ENCODE measurements at regions not wholly inside any gene's neighbourhood (a gene's known extent, or its start where the extent isn't known, plus 50 kb on each side); places are given as distances from the start of the nearest gene placed in this dataset.

DNA sequence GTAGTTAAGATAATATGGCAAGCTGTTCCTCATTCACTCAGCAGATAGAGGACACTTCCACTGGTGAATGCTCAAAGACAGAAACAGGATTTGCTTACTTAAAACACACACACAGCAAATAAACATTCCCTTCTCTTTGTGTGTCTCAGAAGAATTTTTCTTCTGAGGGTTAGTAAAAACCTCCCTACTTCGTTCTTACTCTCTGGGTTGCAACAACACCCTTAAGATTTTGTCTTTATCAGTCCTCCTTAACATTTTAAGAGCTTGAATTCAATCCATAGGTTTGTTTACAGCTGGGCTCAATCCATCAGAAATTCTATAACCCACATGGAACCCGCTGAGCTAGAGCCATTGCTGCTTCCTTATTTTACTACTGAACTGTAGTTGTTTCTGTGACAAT, 237.4 kb upstream of the PIK3R1 start:
- no peak for DNase-seq

DNA sequence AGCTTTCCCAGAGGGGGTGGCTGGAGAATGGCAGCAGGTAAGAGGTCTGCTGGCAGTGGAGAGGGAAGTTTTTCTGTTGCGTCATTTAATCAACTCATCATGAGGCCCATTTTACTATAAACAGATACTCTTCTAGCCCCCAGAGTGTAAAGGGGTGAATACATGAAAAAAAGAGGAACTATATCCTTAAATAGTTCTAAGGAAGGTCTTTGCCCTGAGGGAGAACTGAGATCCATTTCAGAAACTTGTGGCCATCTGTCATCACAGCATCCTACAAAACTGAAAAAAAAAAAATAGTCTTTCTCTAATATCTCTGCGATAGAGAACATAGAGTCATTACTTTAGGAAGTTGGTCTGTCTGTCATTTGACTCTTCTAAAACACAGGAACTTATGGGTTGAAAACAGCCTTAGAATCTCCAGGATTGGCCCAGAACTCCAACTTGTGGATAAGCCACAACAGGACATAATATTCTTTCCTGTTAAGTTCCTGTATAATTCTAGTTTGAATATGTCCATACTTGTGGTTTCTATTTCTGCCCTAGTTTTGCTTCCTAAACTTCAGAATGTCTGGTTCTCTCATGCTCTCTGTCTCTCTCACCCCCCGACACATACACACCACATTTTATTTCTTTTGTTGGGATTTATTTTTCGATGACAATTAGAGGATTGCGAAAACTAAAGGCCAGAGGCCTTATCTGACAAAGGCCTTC, 238.5 kb upstream of the PIK3R1 start:
- DNase-seq, result peak; percentile 25

DNA sequence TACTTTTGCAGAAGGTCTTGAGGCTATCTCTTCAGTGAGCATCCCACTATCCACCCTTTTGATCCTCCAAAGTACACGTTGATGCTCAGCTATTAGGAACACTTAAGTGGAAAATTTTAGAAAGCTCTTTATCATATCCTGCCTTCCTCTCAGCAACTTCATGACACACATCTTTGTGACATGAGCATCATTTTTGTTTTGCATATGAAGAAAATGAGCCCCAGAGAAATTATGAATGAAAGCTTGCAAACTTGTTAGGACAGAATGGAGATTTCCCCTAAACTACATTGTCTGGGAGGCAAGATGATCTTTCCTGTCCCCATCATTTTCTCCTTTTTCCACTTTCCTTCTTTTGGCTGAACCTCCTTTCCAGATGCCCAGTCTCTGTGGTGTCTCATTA, 239.4 kb upstream of the PIK3R1 start:
- DNase-seq, result no peak

DNA sequence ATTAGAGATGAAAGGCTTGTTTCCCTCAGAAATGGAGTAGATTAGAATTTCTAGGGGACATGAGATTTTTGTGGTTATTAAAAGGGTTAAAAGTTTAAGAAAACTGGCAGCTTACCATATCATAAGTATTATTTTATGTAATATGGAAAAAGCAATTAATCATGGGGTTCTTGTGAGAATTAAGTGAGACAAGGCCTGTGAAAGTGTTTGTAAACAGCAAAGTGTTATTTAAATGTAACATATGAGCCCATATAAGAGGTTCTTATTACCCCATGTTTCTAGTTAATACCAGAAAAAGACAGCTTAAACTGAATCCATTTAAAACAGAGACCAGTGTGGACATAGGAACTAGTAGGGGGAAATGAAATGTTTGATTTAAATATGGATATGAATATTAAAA, 241.1 kb upstream of the PIK3R1 start:
- DNase-seq, result no peak

DNA sequence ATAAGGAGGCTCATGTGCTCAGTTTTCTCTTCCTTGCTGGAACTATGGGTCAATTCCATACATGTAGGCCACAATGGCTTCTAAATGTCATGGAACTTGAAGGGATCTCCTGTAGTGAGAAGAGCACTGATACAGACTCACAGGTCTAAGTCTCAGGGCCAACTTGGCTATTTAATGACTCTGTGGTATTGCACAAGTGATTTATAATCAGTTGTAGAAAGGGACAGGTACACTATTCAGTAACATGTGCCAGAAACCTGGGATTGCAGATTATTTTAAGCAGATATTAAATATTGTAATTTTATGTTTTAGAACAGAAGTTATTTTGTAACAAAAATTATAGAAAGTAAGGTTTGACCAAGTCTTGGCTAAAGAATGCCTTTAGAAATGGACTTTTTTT, 241.5 kb upstream of the PIK3R1 start:
- no peak for DNase-seq

DNA sequence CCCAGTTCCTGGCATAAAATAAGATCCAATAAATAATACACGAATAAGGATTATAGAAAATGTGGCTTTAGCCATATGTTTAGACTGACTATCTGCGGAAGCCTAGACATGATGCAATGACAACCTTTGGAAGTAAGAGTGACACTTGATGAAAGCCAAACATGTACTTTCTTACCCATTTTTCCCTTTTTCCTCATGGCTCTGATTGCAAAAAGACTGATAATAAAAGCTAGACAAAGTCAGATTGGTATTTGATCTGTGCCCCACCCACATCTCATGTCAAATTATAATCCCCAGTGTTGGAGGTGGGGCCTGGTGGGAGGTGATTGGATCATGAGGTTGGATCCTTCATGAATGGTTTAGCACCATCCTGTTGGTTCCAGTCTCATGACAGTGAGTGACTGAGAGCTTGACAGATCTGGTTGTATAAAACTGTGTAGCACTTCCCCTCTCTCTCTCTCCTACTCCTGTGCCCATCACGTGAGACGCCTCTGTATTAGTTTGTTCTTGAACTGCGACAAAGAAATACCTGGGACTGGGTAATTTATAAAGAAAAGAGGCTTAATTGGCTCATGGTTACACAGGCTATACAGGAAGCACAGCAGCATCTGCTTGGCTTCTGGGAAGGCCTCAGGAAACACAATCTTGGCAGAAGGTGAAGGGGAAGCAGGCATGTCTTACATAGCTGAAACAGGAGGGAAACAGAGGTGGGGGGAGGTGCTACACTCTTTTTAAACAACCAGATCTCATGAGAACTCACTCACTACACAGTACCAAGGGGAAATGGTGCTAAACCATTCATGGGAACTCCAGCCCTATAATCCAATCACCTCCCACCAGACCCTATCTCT, 243.4 kb upstream of the PIK3R1 start:
- DNase-seq, result no peak

DNA sequence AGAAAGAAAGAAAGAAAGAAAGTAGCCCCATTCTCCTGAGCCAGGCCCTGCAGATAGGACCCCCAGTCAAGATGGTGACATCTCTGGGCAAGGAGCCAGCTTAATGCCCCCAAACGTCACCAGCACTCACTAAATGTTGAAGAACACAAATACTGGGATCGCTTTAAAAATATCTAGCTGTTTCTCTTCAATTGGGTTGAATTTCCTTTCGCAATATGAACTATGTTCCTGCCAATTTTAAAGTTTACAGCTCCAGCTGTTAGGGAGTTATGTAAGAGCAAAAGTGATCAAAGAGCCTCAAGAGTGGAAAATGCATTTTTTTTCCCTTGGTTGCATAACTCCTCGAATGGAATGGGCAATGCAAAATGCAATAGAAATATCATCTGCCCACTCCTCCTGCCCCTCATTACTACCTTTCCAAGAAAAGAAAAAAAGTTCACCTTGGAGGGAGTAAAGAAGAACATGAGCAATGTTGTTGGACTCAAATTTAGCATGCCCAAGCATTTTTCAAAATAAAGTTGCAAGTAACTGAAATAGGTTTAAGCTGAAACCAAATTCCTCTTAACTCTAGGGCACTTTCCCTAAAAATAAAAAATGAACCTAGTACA, 244.2 kb upstream of the PIK3R1 start:
- peak; percentile 76 for DNase-seq

DNA sequence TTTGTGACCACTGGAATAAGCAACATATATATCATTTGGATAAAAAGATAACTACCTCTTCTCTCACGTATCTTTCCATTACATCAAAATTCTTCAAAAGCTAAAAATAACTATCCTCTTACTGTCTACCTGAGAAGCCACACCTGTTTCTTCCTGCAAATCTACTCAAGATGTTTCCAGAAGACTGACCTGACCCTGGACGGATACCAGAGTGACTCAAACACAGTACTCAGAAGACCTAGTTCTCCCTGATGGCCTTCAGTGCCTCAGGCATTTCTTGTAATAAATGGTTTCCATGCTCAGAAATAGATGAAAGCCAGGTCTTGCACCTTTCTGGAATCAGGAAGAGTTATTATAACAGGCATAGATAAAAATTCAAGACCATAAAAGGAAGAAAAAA, 245.9 kb upstream of the PIK3R1 start:
- no peak for DNase-seq

DNA sequence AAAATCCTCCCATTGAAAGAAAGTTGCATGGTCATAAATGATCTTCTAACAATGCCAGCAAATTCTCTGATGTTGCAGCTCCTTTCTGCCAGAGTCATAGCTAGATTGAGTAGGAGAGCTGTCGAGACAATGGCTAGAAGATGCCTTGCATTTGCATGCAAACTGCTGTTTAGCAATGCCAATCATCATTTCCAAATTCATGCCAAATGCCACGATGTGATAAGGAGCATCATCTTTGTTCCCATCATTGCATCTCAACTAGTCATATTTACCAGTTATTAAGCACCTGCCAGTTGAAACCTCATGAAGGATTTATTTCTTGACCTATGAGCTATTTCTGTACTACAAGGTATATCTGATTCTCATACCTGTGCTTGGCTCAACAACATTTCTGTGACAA, 246.4 kb upstream of the PIK3R1 start:
- no peak for DNase-seq

DNA sequence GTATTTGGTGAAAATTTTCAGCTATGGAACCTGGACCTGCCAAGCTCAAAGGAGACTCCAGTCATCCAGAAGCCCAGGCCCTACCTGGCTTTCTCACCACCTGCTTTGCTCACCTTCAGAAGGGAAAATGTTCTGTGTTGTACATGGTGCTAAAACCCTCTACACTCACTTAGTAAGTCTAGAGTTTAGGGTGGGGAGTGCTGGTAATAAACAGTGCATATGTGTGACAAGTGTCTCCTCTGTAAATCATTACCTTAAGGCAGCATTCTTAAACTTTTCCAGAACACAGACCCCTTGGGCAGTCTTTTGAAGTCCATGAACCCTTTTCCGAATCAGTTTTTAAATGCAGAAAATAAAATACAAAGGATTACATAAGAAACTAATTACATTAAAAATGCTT, 248.8 kb upstream of the PIK3R1 start:
- no peak for DNase-seq

DNA sequence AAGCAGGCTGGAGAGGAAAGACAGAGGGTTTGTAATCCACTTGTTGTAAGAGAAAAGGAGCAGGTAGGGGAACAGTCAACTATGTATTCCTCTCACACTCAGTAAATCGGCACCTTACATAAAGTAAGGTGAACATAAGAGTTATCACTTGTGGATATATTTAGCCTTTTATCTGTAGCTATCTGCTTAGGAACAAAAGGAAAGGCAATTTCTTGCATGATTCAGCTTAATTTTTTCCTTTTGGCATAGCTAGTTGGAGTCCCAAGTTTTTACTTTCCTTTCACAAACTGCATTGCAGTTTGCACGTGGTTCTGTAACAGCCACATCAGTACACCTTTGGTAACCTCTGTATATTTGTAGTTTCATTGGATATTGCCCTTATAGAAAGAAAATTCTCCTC, 250.9 kb upstream of the PIK3R1 start:
- DNase-seq, result no peak

DNA sequence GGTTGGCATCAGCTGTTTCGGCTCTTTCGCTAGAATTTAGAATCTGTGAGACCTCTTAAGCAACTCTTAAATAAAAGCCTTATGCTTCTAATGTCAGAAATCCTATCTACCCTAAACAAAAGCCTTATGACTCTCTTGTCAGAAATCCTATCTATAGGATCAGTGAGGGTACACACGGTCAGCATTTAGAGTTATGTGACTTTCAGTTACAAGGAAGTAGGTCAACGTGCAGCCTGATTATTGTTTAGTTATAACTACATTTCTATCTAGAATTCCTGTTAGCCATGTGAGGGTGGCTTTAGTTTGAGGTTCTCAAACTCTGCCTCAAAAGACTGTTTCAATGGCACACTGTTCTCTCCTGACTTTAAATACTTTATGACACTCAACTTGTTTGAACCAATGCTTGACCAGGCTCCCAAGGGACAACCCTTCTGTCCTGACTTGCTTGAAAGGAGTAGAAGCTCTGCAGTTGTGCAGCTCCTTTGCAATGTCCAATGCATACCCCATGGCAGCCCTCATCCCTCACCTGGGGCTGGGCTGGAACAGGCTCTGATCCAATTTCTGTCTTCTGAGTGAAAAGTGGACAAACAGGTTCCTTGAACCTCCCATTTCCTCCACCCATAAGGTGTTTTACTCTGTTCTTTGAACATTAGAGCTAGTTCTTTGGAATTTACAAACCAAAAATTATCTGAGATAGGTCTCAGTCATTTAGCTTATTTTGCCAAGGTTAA, 251.6 kb upstream of the PIK3R1 start:
- no peak for DNase-seq

DNA sequence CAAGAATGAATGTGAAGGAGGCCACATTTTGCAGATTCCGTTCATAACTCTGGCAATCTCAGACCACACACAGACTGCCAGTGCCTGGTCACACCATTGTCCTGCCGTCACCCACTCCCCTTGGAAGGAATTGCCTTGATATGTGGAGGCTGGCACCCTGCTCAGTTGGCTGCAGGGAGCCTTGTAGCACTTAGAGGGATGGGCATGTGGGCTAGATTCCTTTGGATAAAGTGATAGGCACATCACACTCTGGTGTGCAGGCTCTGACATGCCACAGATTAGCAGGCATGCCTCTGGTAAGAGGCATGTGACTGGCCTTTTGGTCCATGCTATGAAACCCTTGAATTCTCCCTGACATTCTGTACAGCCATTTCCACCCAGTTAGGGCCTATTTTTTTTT, 254.6 kb upstream of the PIK3R1 start:
- DNase-seq, result no peak

DNA sequence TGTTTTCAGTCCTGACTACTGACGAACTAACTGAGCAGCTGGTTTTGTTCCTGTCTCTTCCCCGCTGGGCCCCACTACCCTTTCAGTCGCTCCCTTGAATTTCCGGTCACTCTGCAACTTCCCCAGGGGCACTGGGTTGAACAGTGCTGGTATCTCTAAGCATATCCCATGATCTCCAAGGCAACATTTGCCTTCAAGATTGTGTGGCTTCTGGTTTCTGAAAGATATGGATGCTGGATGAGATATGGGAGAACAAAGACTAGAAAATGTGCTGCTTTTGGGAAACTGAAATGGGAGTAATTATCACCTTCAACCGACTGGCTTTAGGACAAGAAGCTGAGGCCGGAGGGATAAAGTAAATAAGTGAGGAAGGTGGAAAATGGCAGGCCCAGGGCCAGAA, 258.2 kb upstream of the PIK3R1 start:
- no peak for DNase-seq

DNA sequence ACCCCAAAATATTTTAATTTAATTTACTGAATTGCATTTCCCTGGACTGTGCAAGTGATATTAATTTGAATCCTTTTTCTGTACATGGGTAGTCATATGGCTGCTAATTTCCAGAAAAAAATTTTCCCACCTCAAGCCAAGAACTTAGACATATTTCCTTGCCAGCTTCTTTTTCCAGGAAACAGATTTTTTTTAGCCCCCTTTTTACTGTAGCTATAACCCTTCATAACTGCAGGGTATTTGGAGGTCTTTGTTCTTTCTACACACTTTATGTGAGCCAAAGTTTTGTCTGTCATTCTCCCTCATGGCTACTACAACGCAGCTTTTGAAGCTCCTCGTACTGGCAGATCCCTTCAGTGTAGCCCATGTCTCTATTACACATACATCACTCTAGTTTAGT, 261.2 kb upstream of the PIK3R1 start:
- no peak for DNase-seq

DNA sequence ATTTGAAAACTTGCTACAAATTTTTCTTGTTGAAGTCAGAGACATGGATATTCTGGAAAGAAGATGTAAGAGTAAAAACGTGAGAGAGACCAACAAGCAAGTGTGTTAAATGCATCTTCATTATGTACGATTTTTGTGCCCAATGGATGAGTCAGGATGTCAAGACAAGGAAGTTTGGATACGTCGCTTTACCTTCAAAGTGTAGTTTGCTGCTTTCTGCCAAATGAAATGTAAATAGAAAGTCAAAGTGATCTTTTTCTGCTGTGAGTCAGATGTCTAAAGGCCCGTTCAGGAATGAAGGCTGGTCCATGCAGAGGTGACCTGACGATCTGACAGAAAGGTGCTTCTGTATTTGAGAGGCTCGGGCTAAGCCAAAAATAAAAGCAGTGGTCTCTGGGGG, 273.1 kb upstream of the PIK3R1 start:
- no peak for DNase-seq

DNA sequence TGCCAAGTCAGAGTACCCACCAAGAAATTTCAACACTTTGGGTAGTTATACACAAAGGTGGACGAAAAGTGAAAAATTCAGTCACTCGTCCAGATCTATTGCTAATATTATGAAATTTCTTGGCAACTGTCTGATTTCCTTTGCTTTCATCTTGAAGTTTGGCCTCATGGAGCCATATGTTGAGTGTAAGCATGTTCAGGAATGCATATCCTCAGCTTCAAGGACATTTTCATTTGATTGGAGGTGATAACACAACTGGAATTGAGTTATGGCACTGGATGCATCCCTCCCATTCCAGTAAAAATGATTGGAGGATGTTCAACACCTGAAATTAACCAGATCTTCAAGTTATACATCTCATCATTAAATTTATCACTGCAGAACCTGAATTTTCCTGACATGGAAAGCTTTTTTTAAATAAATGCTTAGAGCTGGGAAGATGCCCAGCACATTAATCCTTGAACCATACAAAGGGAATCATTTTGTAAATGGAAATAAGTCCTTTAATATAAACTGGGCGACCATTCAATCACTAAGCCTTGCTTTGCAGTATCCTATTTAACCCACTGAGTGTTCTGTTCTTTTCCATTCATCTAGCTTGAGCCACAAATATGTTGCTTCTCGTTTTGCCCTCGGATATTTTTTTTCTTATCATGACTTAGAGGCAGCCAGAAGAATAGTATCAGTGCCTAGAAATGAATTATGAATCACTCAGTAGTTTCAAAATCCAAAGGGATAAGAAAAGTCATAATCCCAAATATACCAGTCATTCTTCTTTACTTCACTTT, 273.7 kb upstream of the PIK3R1 start:
- DNase-seq, result peak; percentile 45

DNA sequence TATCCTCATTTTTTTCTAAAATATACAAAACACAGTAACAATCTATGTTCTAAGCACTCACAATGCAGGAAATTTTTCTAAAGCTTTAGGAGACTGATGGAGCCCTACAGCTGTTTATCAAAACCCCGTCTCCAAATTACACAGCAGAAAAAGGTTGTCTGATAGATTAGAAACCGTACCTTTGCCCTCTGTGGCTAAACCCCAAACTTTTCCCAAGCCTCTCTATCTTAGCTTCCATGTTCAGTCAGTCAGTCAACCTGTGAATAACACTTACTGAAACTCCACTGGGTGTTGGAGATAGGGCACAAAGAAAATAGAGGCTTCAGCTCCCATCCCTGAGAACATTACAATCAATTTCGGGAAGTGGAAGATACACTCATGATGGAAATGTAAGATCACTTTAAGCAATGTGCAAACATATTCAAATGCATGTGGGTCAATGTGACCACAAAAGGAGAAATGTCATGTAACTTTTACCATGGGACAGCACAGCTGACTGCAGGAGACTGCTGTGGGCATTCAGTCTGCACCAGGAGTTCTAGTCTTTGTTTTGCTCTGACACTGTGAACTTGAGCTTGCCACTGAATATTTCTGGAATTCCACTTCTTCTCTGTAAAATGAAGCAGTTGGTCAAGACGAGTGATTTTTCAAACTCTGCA, 279.5 kb upstream of the PIK3R1 start:
- no peak for DNase-seq

DNA sequence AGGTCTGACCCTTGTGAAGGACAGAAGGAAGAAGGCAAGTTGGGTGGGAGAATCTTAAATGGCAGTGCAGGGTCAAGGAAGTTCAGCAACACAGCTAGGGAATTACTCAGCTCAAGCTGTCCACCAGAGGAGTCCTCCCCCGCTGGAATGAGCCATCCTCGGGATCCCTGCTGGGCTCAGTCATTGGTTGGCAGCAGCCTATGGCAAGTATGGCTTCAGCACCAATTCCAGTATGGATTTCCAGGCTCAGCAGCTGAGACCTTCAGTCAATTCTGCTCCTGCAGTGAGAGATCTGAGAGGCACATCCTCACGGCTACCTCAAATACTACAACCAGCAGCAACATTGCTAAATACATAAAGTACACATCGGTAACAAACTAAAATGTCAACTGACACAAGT, 280.6 kb upstream of the PIK3R1 start:
- DNase-seq, result no peak

DNA sequence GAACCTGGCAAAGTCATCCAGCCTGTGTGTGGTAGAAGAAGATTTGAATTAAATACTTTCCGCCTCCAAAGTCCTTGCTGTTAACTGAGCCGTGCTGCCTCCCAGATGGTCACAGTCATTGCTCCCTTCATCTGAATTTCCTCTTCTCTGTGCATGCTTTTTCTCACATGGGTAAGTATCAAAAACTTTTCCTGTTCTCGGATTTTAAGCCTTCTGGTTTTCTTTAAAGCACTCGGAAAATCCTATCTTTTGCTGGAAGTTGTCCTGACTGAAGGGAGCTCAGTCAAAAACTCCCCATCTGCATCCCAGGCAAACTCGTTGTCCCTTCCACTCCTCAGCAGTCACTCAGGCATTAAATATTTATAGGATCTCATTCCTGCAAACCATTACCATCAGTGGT, 290.0 kb upstream of the PIK3R1 start:
- no peak for DNase-seq

DNA sequence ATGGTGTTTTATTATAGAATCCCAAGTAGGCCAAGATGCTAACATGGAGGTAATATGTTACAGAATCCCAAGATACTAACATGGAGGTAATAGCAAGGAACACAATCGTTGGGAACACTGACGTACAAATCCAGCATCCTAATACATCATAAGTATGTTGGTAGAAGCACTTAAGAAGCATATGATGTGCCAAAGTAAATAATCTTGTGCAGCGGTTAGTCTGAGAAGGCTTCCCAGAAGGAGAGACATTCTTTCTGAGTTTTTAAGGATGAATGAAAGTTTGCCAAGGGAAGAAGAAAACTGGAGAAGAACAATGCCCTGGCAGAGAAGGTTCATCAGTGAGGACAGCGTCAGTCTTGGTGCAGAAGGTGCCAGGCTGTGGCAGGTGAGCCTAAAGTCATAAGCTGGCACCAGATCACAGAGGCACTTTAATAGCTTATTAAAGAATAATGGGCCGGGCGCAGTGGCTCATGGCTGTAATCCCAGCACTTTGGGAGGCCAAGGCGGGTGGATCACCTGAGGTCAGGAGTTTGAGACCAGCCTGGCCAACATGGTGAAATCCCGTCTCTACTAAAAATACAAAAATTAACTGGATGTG, 294.5 kb upstream of the PIK3R1 start:
- no peak for DNase-seq
